ENCODE measurements at regions not wholly inside any gene's neighbourhood (a gene's known extent, or its start where the extent isn't known, plus 50 kb on each side); places are given as distances from the start of the nearest gene placed in this dataset.

- Mint-ChIP-seq H3K4me1 (ENCODE audit: low read depth) (peaks cover 26% of the 10 kb centered on the region), H3K9me3 (no peaks in the 10 kb centered on the region), H3K27ac (no peak overlapping the region), H3K4me3 (no peak overlapping the region), H3K36me3 (ENCODE audit: low read depth) (no peaks in the 10 kb centered on the region), H3K27me3 (peaks cover 9% of the 10 kb centered on the region)
- TF ChIP-seq CTCF (IDR thresholded peaks at IDR 0.05), result no peak
- ATAC-seq (no peak), DNase-seq (no peak)
- ChIA-PET CTCF (interaction anchor here (0.6 to 0.8 kb wide), 2 partner anchors 11 to 17 kb away, joined by 3 read pairs; no protein-coding TSS in a partner anchor), POLR2A (no interaction called here)
- intact Hi-C loops (cut with micrococcal nuclease), result no loop called here
Measured at GRCh38 chr6:6713657-6714056, 125.1 kb downstream of the LY86 start.

- peaks cover 9% of the 10 kb centered on the region for H3K27me3 Mint-ChIP-seq
- H3K9me3 Mint-ChIP-seq, result no peaks in the 10 kb centered on the region
- no peak overlapping the region for H3K4me3 Mint-ChIP-seq
- ChIA-PET CTCF (interaction anchor here (0.6 to 1.9 kb wide), 4 partner anchors 10 to 530 kb away, joined by 3 to 5 read pairs (median 4); no protein-coding TSS in a partner anchor), POLR2A (interaction anchor here (0.6 kb wide), 3 partner anchors 29 to 909 kb away, joined by 3 to 4 read pairs (median 3); no protein-coding TSS in a partner anchor)
- DNase-seq (no peak), ATAC-seq (no peak)
- intact Hi-C loops (cut with micrococcal nuclease), result no loop called here
- no peaks in the 10 kb centered on the region for H3K36me3 Mint-ChIP-seq (ENCODE audit: low read depth)
- no peak for TF ChIP-seq CTCF (IDR thresholded peaks at IDR 0.05)
- no peak overlapping the region for H3K27ac Mint-ChIP-seq
- peaks cover 26% of the 10 kb centered on the region for H3K4me1 Mint-ChIP-seq (ENCODE audit: low read depth)
Measured at GRCh38 chr6:6714118-6714897, 125.8 kb downstream of the LY86 start.

- TF ChIP-seq CTCF (IDR thresholded peaks at IDR 0.05), result no peak
- DNase-seq (no peak), ATAC-seq (no peak)
- Mint-ChIP-seq H3K4me3 (no peak overlapping the region), H3K27ac (no peak overlapping the region), H3K4me1 (ENCODE audit: low read depth) (peaks cover 26% of the 10 kb centered on the region), H3K36me3 (ENCODE audit: low read depth) (no peaks in the 10 kb centered on the region), H3K27me3 (peaks cover 9% of the 10 kb centered on the region), H3K9me3 (no peaks in the 10 kb centered on the region)
- intact Hi-C loops (cut with micrococcal nuclease), result no loop called here
- POLR2A ChIA-PET, result interaction anchor here (0.6 kb wide), 2 partner anchors 28 to 51 kb away, joined by 3 to 4 read pairs; no protein-coding TSS in a partner anchor
- CTCF ChIA-PET, result interaction anchor here (1.2 to 1.9 kb wide), 2 partner anchors 38 to 529 kb away, joined by 4 to 5 read pairs; no protein-coding TSS in a partner anchor
Measured at GRCh38 chr6:6714953-6715352, 126.4 kb downstream of the LY86 start.

- no peak overlapping the region for H3K27ac Mint-ChIP-seq
- DNase-seq, result no peak
- no peak overlapping the region for H3K4me3 Mint-ChIP-seq
- ATAC-seq, result no peak
- H3K4me1 Mint-ChIP-seq (ENCODE audit: low read depth), result peaks cover 26% of the 10 kb centered on the region
- CTCF ChIA-PET, result interaction anchor here (1.9 kb wide), 1 partner anchor 529 kb away, joined by 5 read pairs; no protein-coding TSS in a partner anchor
- H3K27me3 Mint-ChIP-seq, result peaks cover 7% of the 10 kb centered on the region
- POLR2A ChIA-PET, result no interaction called here
- TF ChIP-seq CTCF (IDR thresholded peaks at IDR 0.05), result no peak
- H3K36me3 Mint-ChIP-seq (ENCODE audit: low read depth), result no peaks in the 10 kb centered on the region
- intact Hi-C loops (cut with micrococcal nuclease), result no loop called here
- H3K9me3 Mint-ChIP-seq, result no peaks in the 10 kb centered on the region
Measured at GRCh38 chr6:6715465-6715864, 126.9 kb downstream of the LY86 start.

All from activated CD8-positive, alpha-beta T cell treated with anti-CD3 and anti-CD28 coated beads for 36 hours (primary cell).